Transverse colon (tissue), 4 donors: ENCODE measurements at regions not wholly inside any gene's neighbourhood (a gene's known extent, or its start where the extent isn't known, plus 50 kb on each side); places are given as distances from the start of the nearest gene placed in this dataset.

Experiments used
- POLR2A ChIP-seq: fragments of 450-650 bp; IDR thresholded peaks from one replicate; pipeline ENCODE4 v1.6.1; 2016; ENCODE audit warnings: antibody characterized with exemption, mild to moderate bottlenecking, moderate library complexity
- POLR2AphosphoS5 ChIP-seq, 3 donors: sonication (generic); formaldehyde crosslinking; IDR thresholded peaks; one replicate each; pipeline ENCODE4 v1.6.1; 2016; ENCODE audit warnings: antibody characterized with exemption in 3 of 3
- TF ChIP-seq, protein P1 (sequence below), 5 experiments: fragments of 200-600 bp in 3 of 5; fragments of 450-650 bp in 2 of 5; sonication (generic) in 3 of 5; IDR thresholded peaks; 1 replicate in 2 of 5; 2 replicates in 3 of 5; pipeline ENCODE4 v1.5.1; 2016 to 2017; ENCODE audit warnings: antibody characterized with exemption in 5 of 5, inconsistent platforms in 3 of 5, mild to moderate bottlenecking in 2 of 5, moderate library complexity in 1 of 5

DNA sequence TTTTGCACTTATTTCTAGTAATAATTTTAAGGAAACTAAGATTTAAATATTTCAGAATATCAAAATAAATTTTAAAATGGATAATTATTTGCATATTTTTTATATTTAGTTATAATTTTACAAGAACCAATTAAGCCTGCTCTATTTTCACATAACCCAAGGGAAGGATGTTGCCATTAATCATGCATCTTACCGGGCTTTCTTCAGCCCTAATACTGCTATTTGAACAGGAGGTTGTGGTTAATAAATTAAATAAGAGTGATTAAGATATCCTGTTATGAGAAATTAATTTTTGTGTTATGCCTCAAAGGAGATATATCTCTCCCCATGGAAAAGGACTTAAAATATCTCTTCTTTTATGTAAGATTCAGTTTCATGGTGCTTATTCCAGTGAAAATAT is 1415.8 kb upstream of the B3GALT2 start:
- TF ChIP-seq POLR2AphosphoS5 (IDR thresholded peaks at IDR 0.05) (no peak), POLR2A (no peak)
- TF ChIP-seq, protein P1, sequence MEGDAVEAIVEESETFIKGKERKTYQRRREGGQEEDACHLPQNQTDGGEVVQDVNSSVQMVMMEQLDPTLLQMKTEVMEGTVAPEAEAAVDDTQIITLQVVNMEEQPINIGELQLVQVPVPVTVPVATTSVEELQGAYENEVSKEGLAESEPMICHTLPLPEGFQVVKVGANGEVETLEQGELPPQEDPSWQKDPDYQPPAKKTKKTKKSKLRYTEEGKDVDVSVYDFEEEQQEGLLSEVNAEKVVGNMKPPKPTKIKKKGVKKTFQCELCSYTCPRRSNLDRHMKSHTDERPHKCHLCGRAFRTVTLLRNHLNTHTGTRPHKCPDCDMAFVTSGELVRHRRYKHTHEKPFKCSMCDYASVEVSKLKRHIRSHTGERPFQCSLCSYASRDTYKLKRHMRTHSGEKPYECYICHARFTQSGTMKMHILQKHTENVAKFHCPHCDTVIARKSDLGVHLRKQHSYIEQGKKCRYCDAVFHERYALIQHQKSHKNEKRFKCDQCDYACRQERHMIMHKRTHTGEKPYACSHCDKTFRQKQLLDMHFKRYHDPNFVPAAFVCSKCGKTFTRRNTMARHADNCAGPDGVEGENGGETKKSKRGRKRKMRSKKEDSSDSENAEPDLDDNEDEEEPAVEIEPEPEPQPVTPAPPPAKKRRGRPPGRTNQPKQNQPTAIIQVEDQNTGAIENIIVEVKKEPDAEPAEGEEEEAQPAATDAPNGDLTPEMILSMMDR (IDR thresholded peaks at IDR 0.05) = no peak
